ENCODE measurements at regions not wholly inside any gene's neighbourhood (a gene's known extent, or its start where the extent isn't known, plus 50 kb on each side); places are given as distances from the start of the nearest gene placed in this dataset.

GRCh38 chr6:8733879-8734278, 298.5 kb upstream of the SLC35B3 start:
- Mint-ChIP-seq H3K4me3 (no peak overlapping the region), H3K9me3 (no peaks in the 10 kb centered on the region), H3K4me1 (no peaks in the 10 kb centered on the region), H3K36me3 (ENCODE audit: low read depth) (no peaks in the 10 kb centered on the region), H3K27ac (no peak overlapping the region), H3K27me3 (ENCODE audit: insufficient read depth) (no peaks in the 10 kb centered on the region)
- TF ChIP-seq, protein P1, sequence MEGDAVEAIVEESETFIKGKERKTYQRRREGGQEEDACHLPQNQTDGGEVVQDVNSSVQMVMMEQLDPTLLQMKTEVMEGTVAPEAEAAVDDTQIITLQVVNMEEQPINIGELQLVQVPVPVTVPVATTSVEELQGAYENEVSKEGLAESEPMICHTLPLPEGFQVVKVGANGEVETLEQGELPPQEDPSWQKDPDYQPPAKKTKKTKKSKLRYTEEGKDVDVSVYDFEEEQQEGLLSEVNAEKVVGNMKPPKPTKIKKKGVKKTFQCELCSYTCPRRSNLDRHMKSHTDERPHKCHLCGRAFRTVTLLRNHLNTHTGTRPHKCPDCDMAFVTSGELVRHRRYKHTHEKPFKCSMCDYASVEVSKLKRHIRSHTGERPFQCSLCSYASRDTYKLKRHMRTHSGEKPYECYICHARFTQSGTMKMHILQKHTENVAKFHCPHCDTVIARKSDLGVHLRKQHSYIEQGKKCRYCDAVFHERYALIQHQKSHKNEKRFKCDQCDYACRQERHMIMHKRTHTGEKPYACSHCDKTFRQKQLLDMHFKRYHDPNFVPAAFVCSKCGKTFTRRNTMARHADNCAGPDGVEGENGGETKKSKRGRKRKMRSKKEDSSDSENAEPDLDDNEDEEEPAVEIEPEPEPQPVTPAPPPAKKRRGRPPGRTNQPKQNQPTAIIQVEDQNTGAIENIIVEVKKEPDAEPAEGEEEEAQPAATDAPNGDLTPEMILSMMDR (conservative IDR thresholded peaks at IDR 0.05), result no peak
- Histone ChIP-seq H3K9me3 (ENCODE audit: control insufficient read depth, low read length) (no peaks in the 10 kb centered on the region), H3K4me3 (ENCODE audit: low read length) (no peak overlapping the region), H3K27ac (ENCODE audit: low read depth, low read length) (no peak overlapping the region), H3K4me1 (ENCODE audit: control insufficient read depth, insufficient read depth, low read length) (no peaks in the 10 kb centered on the region), H3K27me3 (ENCODE audit: control insufficient read depth, insufficient read depth, low read length, poor library complexity, severe bottlenecking) (no peaks in the 10 kb centered on the region), H3K9ac (ENCODE audit: extremely low read depth, low read length, poor library complexity, severe bottlenecking) (no peak overlapping the region), H3K36me3 (ENCODE audit: control insufficient read depth, insufficient read depth, low read length) (no peaks in the 10 kb centered on the region)
- no peak for DNase-seq
- WGBS, 2 experiments (ENCODE audit: insufficient coverage in 1 of 2, insufficient read length in 1 of 2), result 93 to 94% methylated on average over 3 to 5 of the region's 5 CpGs

- Mint-ChIP-seq H3K27me3 (ENCODE audit: insufficient read depth) (no peaks in the 10 kb centered on the region), H3K4me3 (no peak overlapping the region), H3K27ac (no peak overlapping the region), H3K4me1 (no peaks in the 10 kb centered on the region), H3K36me3 (ENCODE audit: low read depth) (no peaks in the 10 kb centered on the region), H3K9me3 (no peaks in the 10 kb centered on the region)
- H3K9me3 ChIP-seq (ENCODE audit: control insufficient read depth, low read length), result no peaks in the 10 kb centered on the region
- no peak overlapping the region for H3K4me3 ChIP-seq (ENCODE audit: low read length)
- no peaks in the 10 kb centered on the region for H3K27me3 ChIP-seq (ENCODE audit: control insufficient read depth, insufficient read depth, low read length, poor library complexity, severe bottlenecking)
- 90 to 100% methylated on average over 2 of the region's 2 CpGs for WGBS, 2 experiments (ENCODE audit: insufficient coverage in 1 of 2, insufficient read length in 1 of 2)
- no peaks in the 10 kb centered on the region for H3K4me1 ChIP-seq (ENCODE audit: control insufficient read depth, insufficient read depth, low read length)
- no peak for DNase-seq
- TF ChIP-seq, protein P1 (conservative IDR thresholded peaks at IDR 0.05), result no peak
- H3K36me3 ChIP-seq (ENCODE audit: control insufficient read depth, insufficient read depth, low read length), result no peaks in the 10 kb centered on the region
- no peak overlapping the region for H3K27ac ChIP-seq (ENCODE audit: low read depth, low read length)
- no peak overlapping the region for H3K9ac ChIP-seq (ENCODE audit: extremely low read depth, low read length, poor library complexity, severe bottlenecking)
Observed at GRCh38 chr6:8731874-8732273, 296.5 kb upstream of the SLC35B3 start.

DNA sequence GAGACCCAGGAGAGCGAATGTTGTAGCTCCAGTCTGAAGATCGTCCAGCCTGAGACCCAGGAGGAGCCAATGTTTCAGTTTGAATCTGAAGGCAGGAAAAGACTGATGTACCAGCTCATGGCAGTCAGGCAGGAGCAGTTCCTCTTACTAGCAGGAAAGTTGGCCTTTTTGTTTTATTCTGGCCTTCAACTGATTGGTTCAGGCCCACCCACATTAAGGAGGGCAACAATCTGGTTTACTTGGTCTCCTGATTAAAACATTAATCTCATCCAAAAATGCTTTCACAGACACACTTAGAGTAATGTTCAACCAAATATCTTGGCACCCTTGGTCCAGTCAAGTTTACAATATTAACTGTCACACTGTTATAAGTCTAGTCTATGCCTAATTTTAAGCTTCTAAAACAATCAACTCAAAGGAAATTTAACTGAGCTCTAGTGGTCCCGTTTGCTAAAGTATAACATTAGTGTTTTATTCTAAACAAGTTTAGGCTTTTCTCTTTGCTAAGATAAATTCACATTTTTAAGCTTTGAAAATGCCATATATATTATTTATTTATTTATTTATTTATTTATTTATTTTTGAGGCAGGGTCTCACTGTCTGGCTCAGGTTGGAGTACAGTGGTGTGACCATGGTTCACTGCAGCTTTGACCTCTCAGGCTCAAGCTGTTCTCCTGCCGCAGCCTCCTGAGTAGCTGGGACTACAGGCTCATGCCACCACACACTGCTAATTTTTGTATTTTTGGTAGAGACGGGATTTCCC, 275.5 kb upstream of the SLC35B3 start:
- no peak for DNase-seq
- 88 to 98% methylated on average over 4 to 5 of the region's 5 CpGs for WGBS, 2 experiments (ENCODE audit: insufficient coverage in 1 of 2, insufficient read length in 1 of 2)
- no peaks in the 10 kb centered on the region for H3K4me1 Mint-ChIP-seq

More for the DNA sequence above, 275.5 kb upstream of the SLC35B3 start:
- Histone ChIP-seq H3K9me3 (ENCODE audit: control insufficient read depth, low read length) (no peaks in the 10 kb centered on the region), H3K9ac (ENCODE audit: extremely low read depth, low read length, poor library complexity, severe bottlenecking) (no peak overlapping the region), H3K27ac (ENCODE audit: low read depth, low read length) (no peak overlapping the region), H3K4me1 (ENCODE audit: control insufficient read depth, insufficient read depth, low read length) (no peaks in the 10 kb centered on the region), H3K27me3 (ENCODE audit: control insufficient read depth, insufficient read depth, low read length, poor library complexity, severe bottlenecking) (no peaks in the 10 kb centered on the region), H3K36me3 (ENCODE audit: control insufficient read depth, insufficient read depth, low read length) (no peaks in the 10 kb centered on the region), H3K4me3 (ENCODE audit: low read length) (no peak overlapping the region)
- Mint-ChIP-seq H3K4me3 (no peak overlapping the region), H3K27ac (no peak overlapping the region), H3K9me3 (no peaks in the 10 kb centered on the region), H3K27me3 (ENCODE audit: insufficient read depth) (no peaks in the 10 kb centered on the region), H3K36me3 (ENCODE audit: low read depth) (no peaks in the 10 kb centered on the region)
- TF ChIP-seq, protein P1 (conservative IDR thresholded peaks at IDR 0.05), result no peak

Data from endodermal cell (in vitro differentiated cells).